Endothelial cell of umbilical vein (primary cell): ENCODE measurements at regions not wholly inside any gene's neighbourhood (a gene's known extent, or its start where the extent isn't known, plus 50 kb on each side); places are given as distances from the start of the nearest gene placed in this dataset.

ENCODE experiments used
- CTCF ChIP-seq, 2 donors: IDR thresholded peaks; 1 replicate in 1 of 2; 2 replicates in 1 of 2; pipeline ENCODE4 v1.5.1; 2011; ENCODE audit warnings: low read length in 2 of 2, mild to moderate bottlenecking in 2 of 2, moderate library complexity in 2 of 2, control low read depth in 1 of 2, inconsistent platforms in 1 of 2, low read depth in 1 of 2; ENCODE audit not compliant: insufficient read depth in 1 of 2; ENCODE audit errors: extremely low read depth in 1 of 2
- EZH2 ChIP-seq: IDR thresholded peaks from 2 replicates; pipeline ENCODE4 v1.6.1; 2012; ENCODE audit warnings: borderline replicate concordance, low read depth, mild to moderate bottlenecking, moderate library complexity, low read length, inconsistent platforms; ENCODE audit not compliant: severe bottlenecking
- FOS ChIP-seq: IDR thresholded peaks from 2 replicates; pipeline ENCODE4 v1.6.1; 2011; ENCODE audit warnings: mild to moderate bottlenecking, low read length, moderate library complexity, borderline replicate concordance; ENCODE audit not compliant: insufficient read depth
- JUN ChIP-seq: IDR thresholded peaks from 2 replicates; pipeline ENCODE4 v1.6.1; 2011; ENCODE audit warnings: borderline replicate concordance, low read depth; ENCODE audit not compliant: insufficient read length, insufficient read depth
- MYC ChIP-seq: IDR thresholded peaks from one replicate; pipeline ENCODE4 v1.6.1; 2011; ENCODE audit warnings: mild to moderate bottlenecking, low read depth, low read length
- POLR2A ChIP-seq: IDR thresholded peaks from 2 replicates; pipeline ENCODE4 v1.6.1; 2012; ENCODE audit warnings: low read depth, mild to moderate bottlenecking, control low read depth, low read length
- POLR2AphosphoS5 ChIP-seq: IDR thresholded peaks from 2 replicates; pipeline ENCODE4 v1.6.1; 2012; ENCODE audit warnings: low read depth, mild to moderate bottlenecking, control low read depth, low read length, moderate library complexity; ENCODE audit not compliant: insufficient read depth

- TF ChIP-seq CTCF (IDR thresholded peaks at IDR 0.05; ENCODE audit: extremely low read depth in 1 of 2, insufficient read depth in 1 of 2, low read depth in 1 of 2, low read length in 2 of 2) (no peak), POLR2A (no peak), POLR2AphosphoS5 (no peak), EZH2 (no peak), FOS (no peak), MYC (no peak), JUN (no peak)
Measured at GRCh38 chr19:5237190-5237780, 103.3 kb downstream of the PTPRS start.
